ENCODE measurements at regions not wholly inside any gene's neighbourhood (a gene's known extent, or its start where the extent isn't known, plus 50 kb on each side); places are given as distances from the start of the nearest gene placed in this dataset.

GRCh38 chr18:75554176-75554575 is 126.7 kb upstream of the SMIM21 start:
- no peak overlapping the region for H3K4me3 ChIP-seq (ENCODE audit: low read depth, low read length)
- no peak for TF ChIP-seq CTCF (IDR thresholded peaks at IDR 0.05; ENCODE audit: low read depth, low read length)

GRCh38 chr18:75553021-75553420 is 125.5 kb upstream of the SMIM21 start:
- no peak overlapping the region for H3K4me3 ChIP-seq (ENCODE audit: low read depth, low read length)
- TF ChIP-seq CTCF (IDR thresholded peaks at IDR 0.05; ENCODE audit: low read depth, low read length) = no peak

- no peak for TF ChIP-seq CTCF (IDR thresholded peaks at IDR 0.05; ENCODE audit: low read depth, low read length)
- no peak overlapping the region for H3K4me3 ChIP-seq (ENCODE audit: low read depth, low read length)
Observed at GRCh38 chr18:75551071-75551470, 123.6 kb upstream of the SMIM21 start.

GRCh38 chr18:75548353-75548905 is 120.9 kb upstream of the SMIM21 start:
- H3K4me3 ChIP-seq (ENCODE audit: low read depth, low read length) = no peak overlapping the region
- TF ChIP-seq CTCF (IDR thresholded peaks at IDR 0.05; ENCODE audit: low read depth, low read length) = no peak

GRCh38 chr18:75546964-75547363 is 119.5 kb upstream of the SMIM21 start:
- no peak overlapping the region for H3K4me3 ChIP-seq (ENCODE audit: low read depth, low read length)
- TF ChIP-seq CTCF (IDR thresholded peaks at IDR 0.05; ENCODE audit: low read depth, low read length) = no peak

GRCh38 chr18:75545189-75545588 is 117.7 kb upstream of the SMIM21 start:
- TF ChIP-seq CTCF (IDR thresholded peaks at IDR 0.05; ENCODE audit: low read depth, low read length) = no peak
- H3K4me3 ChIP-seq (ENCODE audit: low read depth, low read length) = no peak overlapping the region

GRCh38 chr18:75544496-75544895 is 117.0 kb upstream of the SMIM21 start:
- TF ChIP-seq CTCF (IDR thresholded peaks at IDR 0.05; ENCODE audit: low read depth, low read length) = no peak
- no peak overlapping the region for H3K4me3 ChIP-seq (ENCODE audit: low read depth, low read length)
